Endothelial cell of umbilical vein (primary cell): ENCODE measurements at regions not wholly inside any gene's neighbourhood (a gene's known extent, or its start where the extent isn't known, plus 50 kb on each side); places are given as distances from the start of the nearest gene placed in this dataset.

ENCODE experiments used
- BruUV-seq: library from RNA; stranded (reverse); fragments of 400-500 nt; replicated peaks from 2 replicates; lab custom pipeline; 2021; lab: Mats Ljungman, UMichigan
- CTCF ChIA-PET: fragments of 300-600, 350-600 bp; sonication (Branson Sonifier 250); formaldehyde crosslinking; loops from one replicate; lab custom pipeline; 2021; ENCODE audit warnings: antibody characterized with exemption, inconsistent platforms; lab: Charles Lee
- POLR2A ChIA-PET: fragments of 300-600, 350-600 bp; sonication (Branson Sonifier 250); formaldehyde crosslinking; loops from one replicate; lab custom pipeline; 2021; ENCODE audit warnings: antibody characterized with exemption, inconsistent platforms; lab: Charles Lee
- DNase-seq: peaks from one replicate; pipeline ENCODE4 v3.0.0-alpha.2; 2011; ENCODE audit warnings: low read depth, low spot score
- FAIRE-seq: peaks from 2 replicates; lab custom pipeline; 2011; peaks lifted over from hg19 to GRCh38; lab: Jason Lieb, UNC
- H2AFZ ChIP-seq: 2 replicates; pipeline ENCODE4 v1.6.0; 2012; ENCODE audit warnings: low read depth, low read length, control low read depth, inconsistent platforms
- H3K27ac ChIP-seq: 2 replicates; pipeline ENCODE4 v1.5.1; 2011; ENCODE audit warnings: low read depth, mild to moderate bottlenecking, control low read depth, low read length, moderate library complexity; ENCODE audit not compliant: insufficient read depth
- H3K27me3 ChIP-seq, 2 experiments: 2 replicates each; pipeline versions ENCODE4 v1.6.0 to v1.6.1; 2011; ENCODE audit warnings: low read length in 2 of 2, mixed read lengths in 1 of 2; ENCODE audit not compliant: control insufficient read depth in 2 of 2, insufficient read depth in 2 of 2
- H3K36me3 ChIP-seq, 2 experiments: 2 replicates in 1 of 2; 3 replicates in 1 of 2; pipeline ENCODE4 v1.5.1; 2011; ENCODE audit warnings: low read length in 2 of 2, mild to moderate bottlenecking in 1 of 2, moderate library complexity in 1 of 2; ENCODE audit not compliant: control insufficient read depth in 2 of 2, insufficient read depth in 2 of 2; ENCODE audit errors: extremely low read depth in 1 of 2
- H3K4me1 ChIP-seq: 3 replicates; pipeline ENCODE4 v1.5.1; 2011; ENCODE audit warnings: mild to moderate bottlenecking, low read length; ENCODE audit not compliant: control insufficient read depth, insufficient read depth; ENCODE audit errors: extremely low read depth
- H3K4me2 ChIP-seq: 2 replicates; pipeline ENCODE4 v1.6.1; 2011; ENCODE audit warnings: low read length, control low read depth, mixed read lengths; ENCODE audit not compliant: insufficient read depth
- H3K4me3 ChIP-seq, 3 experiments: fragments of 200-600 bp in 1 of 3; sonication (generic), shearing (Covaris generic) in 1 of 3; replicated peaks in 1 of 3; 2 replicates each; pipeline ENCODE4 v1.5.1; 2011 to 2016; ENCODE audit warnings: control low read depth in 3 of 3, low read length in 3 of 3, mild to moderate bottlenecking in 2 of 3, inconsistent platforms in 1 of 3, low read depth in 1 of 3, moderate library complexity in 1 of 3; ENCODE audit not compliant: insufficient read depth in 1 of 3
- H3K79me2 ChIP-seq: 2 replicates; pipeline ENCODE4 v1.6.0; 2012; ENCODE audit warnings: low read length, inconsistent platforms; ENCODE audit not compliant: control insufficient read depth, insufficient read depth
- H3K9ac ChIP-seq: replicated peaks from 2 replicates; pipeline ENCODE3; 2011; ENCODE audit warnings: low read length, control low read depth; ENCODE audit not compliant: insufficient read depth; ENCODE audit errors: extremely low read depth
- H3K9me1 ChIP-seq: replicated peaks from 3 replicates; pipeline ENCODE4 v1.6.0; 2011; ENCODE audit warnings: mild to moderate bottlenecking, low read length; ENCODE audit not compliant: control insufficient read depth, insufficient read depth; ENCODE audit errors: extremely low read depth
- H3K9me3 ChIP-seq: replicated peaks from 2 replicates; pipeline ENCODE4 v1.5.1; 2012; ENCODE audit warnings: low read length, inconsistent platforms; ENCODE audit not compliant: control insufficient read depth, insufficient read depth
- H4K20me1 ChIP-seq: replicated peaks from 2 replicates; pipeline ENCODE3; 2011; ENCODE audit warnings: mild to moderate bottlenecking, low read length; ENCODE audit not compliant: control insufficient read depth, insufficient read depth; ENCODE audit errors: extremely low read depth
- EZH2 ChIP-seq: IDR thresholded peaks from 2 replicates; pipeline ENCODE4 v1.6.1; 2012; ENCODE audit warnings: borderline replicate concordance, low read depth, mild to moderate bottlenecking, moderate library complexity, low read length, inconsistent platforms; ENCODE audit not compliant: severe bottlenecking
- FOS ChIP-seq: IDR thresholded peaks from 2 replicates; pipeline ENCODE4 v1.6.1; 2011; ENCODE audit warnings: mild to moderate bottlenecking, low read length, moderate library complexity, borderline replicate concordance; ENCODE audit not compliant: insufficient read depth
- GATA2 ChIP-seq: IDR thresholded peaks from 2 replicates; pipeline ENCODE4 v1.7.0; 2011; ENCODE audit warnings: low read depth, mild to moderate bottlenecking, moderate library complexity, mixed read lengths, low read length; ENCODE audit not compliant: insufficient read length, insufficient read depth
- JUN ChIP-seq: IDR thresholded peaks from 2 replicates; pipeline ENCODE4 v1.6.1; 2011; ENCODE audit warnings: borderline replicate concordance, low read depth; ENCODE audit not compliant: insufficient read length, insufficient read depth
- MYC ChIP-seq: IDR thresholded peaks from one replicate; pipeline ENCODE4 v1.6.1; 2011; ENCODE audit warnings: mild to moderate bottlenecking, low read depth, low read length
- POLR2A ChIP-seq: IDR thresholded peaks from 2 replicates; pipeline ENCODE4 v1.6.1; 2012; ENCODE audit warnings: low read depth, mild to moderate bottlenecking, control low read depth, low read length
- POLR2AphosphoS5 ChIP-seq: IDR thresholded peaks from 2 replicates; pipeline ENCODE4 v1.6.1; 2012; ENCODE audit warnings: low read depth, mild to moderate bottlenecking, control low read depth, low read length, moderate library complexity; ENCODE audit not compliant: insufficient read depth
- dilution Hi-C: fragments of 300-500 bp; cut with MboI; formaldehyde crosslinking; loops from one replicate; pipeline ENCODE4 v1.15.0; 2019; ENCODE audit warnings: low sequenced_read_pairs; ENCODE audit not compliant: extremely low pct_ligation_motif_present
- intact Hi-C: fragments of 100-400 bp; cut with micrococcal nuclease; formaldehyde crosslinking; loops from one replicate; pipeline ENCODE4 v1.10.0; 2022
- TF ChIP-seq, protein P1 (sequence below): IDR thresholded peaks from 2 replicates; pipeline ENCODE4 v1.6.1; 2011; ENCODE audit not compliant: insufficient read depth, insufficient read length
- TF ChIP-seq, protein P2 (sequence below), 2 donors: IDR thresholded peaks; 1 replicate in 1 of 2; 2 replicates in 1 of 2; pipeline ENCODE4 v1.5.1; 2011; ENCODE audit warnings: low read length in 2 of 2, mild to moderate bottlenecking in 2 of 2, moderate library complexity in 2 of 2, control low read depth in 1 of 2, inconsistent platforms in 1 of 2, low read depth in 1 of 2; ENCODE audit not compliant: insufficient read depth in 1 of 2; ENCODE audit errors: extremely low read depth in 1 of 2

DNA sequence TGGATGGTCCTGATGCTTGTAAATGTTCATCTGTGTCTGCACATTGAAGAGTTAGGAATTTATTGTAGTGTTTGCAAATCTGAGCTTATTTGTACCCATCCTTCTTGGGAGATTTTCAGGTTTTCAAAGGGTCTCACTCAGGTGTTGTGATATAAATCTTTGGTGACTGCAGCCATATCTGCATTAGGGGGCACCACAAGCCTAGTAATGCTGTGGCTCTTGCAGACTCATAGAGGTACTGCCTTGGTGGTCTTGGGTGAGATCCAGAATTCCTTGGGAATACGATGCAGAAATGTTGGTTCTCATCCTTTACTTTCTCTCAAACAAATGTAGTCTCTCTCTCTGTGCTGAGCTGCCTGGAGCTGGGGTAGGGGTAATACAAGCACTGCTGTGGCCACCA, 405.9 kb downstream of the TTLL7 start:
- dilution Hi-C loops (no loop called here), intact Hi-C loops (no loop called here)
- Histone ChIP-seq H4K20me1 (no peaks in the 10 kb centered on the region), H3K4me2 (no peak overlapping the region), H3K4me1 (no peaks in the 10 kb centered on the region), H3K4me3 (no peak overlapping the region), H3K9ac (no peak overlapping the region), H2AFZ (no peak overlapping the region), H3K9me1 (no peaks in the 10 kb centered on the region), H3K79me2 (no peaks in the 10 kb centered on the region), H3K9me3 (no peaks in the 10 kb centered on the region), H3K27ac (no peak overlapping the region), H3K27me3 (no peaks in the 10 kb centered on the region), H3K36me3 (no peaks in the 10 kb centered on the region)
- DNase-seq (no peak), FAIRE-seq (no peak)
- BruUV-seq: no TSS peak
- ChIA-PET POLR2A (no interaction called here), CTCF (no interaction called here)
- TF ChIP-seq EZH2 (no peak), POLR2A (no peak), GATA2 (no peak), JUN (no peak), POLR2AphosphoS5 (no peak), FOS (no peak), MYC (no peak)
- TF ChIP-seq, protein P1, sequence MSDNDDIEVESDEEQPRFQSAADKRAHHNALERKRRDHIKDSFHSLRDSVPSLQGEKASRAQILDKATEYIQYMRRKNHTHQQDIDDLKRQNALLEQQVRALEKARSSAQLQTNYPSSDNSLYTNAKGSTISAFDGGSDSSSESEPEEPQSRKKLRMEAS: no peak
- TF ChIP-seq, protein P2, sequence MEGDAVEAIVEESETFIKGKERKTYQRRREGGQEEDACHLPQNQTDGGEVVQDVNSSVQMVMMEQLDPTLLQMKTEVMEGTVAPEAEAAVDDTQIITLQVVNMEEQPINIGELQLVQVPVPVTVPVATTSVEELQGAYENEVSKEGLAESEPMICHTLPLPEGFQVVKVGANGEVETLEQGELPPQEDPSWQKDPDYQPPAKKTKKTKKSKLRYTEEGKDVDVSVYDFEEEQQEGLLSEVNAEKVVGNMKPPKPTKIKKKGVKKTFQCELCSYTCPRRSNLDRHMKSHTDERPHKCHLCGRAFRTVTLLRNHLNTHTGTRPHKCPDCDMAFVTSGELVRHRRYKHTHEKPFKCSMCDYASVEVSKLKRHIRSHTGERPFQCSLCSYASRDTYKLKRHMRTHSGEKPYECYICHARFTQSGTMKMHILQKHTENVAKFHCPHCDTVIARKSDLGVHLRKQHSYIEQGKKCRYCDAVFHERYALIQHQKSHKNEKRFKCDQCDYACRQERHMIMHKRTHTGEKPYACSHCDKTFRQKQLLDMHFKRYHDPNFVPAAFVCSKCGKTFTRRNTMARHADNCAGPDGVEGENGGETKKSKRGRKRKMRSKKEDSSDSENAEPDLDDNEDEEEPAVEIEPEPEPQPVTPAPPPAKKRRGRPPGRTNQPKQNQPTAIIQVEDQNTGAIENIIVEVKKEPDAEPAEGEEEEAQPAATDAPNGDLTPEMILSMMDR (IDR thresholded peaks at IDR 0.05; ENCODE audit: extremely low read depth in 1 of 2, insufficient read depth in 1 of 2, low read depth in 1 of 2, low read length in 2 of 2): no peak
